ENCODE measurements at regions not wholly inside any gene's neighbourhood (a gene's known extent, or its start where the extent isn't known, plus 50 kb on each side); places are given as distances from the start of the nearest gene placed in this dataset.

GRCh38 chr1:222109836-222110235, 367.9 kb upstream of the DUSP10 start:
- Histone ChIP-seq H3K4me1 (ENCODE audit: insufficient read depth) (no peaks in the 10 kb centered on the region), H3K4me3 (no peak overlapping the region), H3K27me3 (no peaks in the 10 kb centered on the region), H3K9me3 (ENCODE audit: low read depth) (no peaks in the 10 kb centered on the region), H3K36me3 (replicated peaks; ENCODE audit: insufficient read depth, low read depth) (no peaks in the 10 kb centered on the region), H4K20me1 (ENCODE audit: insufficient read depth, poor library complexity, severe bottlenecking) (no peaks in the 10 kb centered on the region), H3K27ac (no peak overlapping the region), H3K9me2 (replicated peaks; ENCODE audit: insufficient read depth) (no peaks in the 10 kb centered on the region), H3K79me2 (no peaks in the 10 kb centered on the region), H2AFZ (no peak overlapping the region), H3K4me2 (no peak overlapping the region)
- 94% methylated on average over 4 of the region's 4 CpGs for WGBS (ENCODE audit: low lambda C conversion rate, missing lambda C conversion rate)
- no peak for DNase-seq (ENCODE audit: low spot score)
- no peak for TF ChIP-seq CTCF (IDR thresholded peaks at IDR 0.05; ENCODE audit: poor library complexity)
- TF ChIP-seq EZH2phosphoT487 (IDR thresholded peaks at IDR 0.05; ENCODE audit: low read depth, severe bottlenecking, unreplicated experiment), result no peak
- TF ChIP-seq EZH2 (IDR thresholded peaks at IDR 0.05; ENCODE audit: borderline replicate concordance), result no peak

- no peaks in the 10 kb centered on the region for H3K9me3 ChIP-seq (ENCODE audit: low read depth)
- no peaks in the 10 kb centered on the region for H3K79me2 ChIP-seq
- TF ChIP-seq CTCF (IDR thresholded peaks at IDR 0.05; ENCODE audit: poor library complexity) (no peak), EZH2phosphoT487 (IDR thresholded peaks at IDR 0.05; ENCODE audit: low read depth, severe bottlenecking, unreplicated experiment) (no peak), EZH2 (IDR thresholded peaks at IDR 0.05; ENCODE audit: borderline replicate concordance) (no peak)
- no peak for DNase-seq (ENCODE audit: low spot score)
- no peak overlapping the region for H3K4me3 ChIP-seq
- H3K4me1 ChIP-seq (ENCODE audit: insufficient read depth), result no peaks in the 10 kb centered on the region
- WGBS (ENCODE audit: low lambda C conversion rate, missing lambda C conversion rate), result 86% methylated on average over 4 of the region's 4 CpGs
- no peaks in the 10 kb centered on the region for H3K36me3 ChIP-seq (replicated peaks; ENCODE audit: insufficient read depth, low read depth)
- H3K4me2 ChIP-seq, result no peak overlapping the region
- no peaks in the 10 kb centered on the region for H3K27me3 ChIP-seq
- no peaks in the 10 kb centered on the region for H3K9me2 ChIP-seq (replicated peaks; ENCODE audit: insufficient read depth)
- no peak overlapping the region for H2AFZ ChIP-seq
- H3K27ac ChIP-seq, result no peak overlapping the region
- H4K20me1 ChIP-seq (ENCODE audit: insufficient read depth, poor library complexity, severe bottlenecking), result no peaks in the 10 kb centered on the region
Observed at GRCh38 chr1:222107975-222108374, 366.1 kb upstream of the DUSP10 start.

- no peaks in the 10 kb centered on the region for H3K9me2 ChIP-seq (replicated peaks; ENCODE audit: insufficient read depth)
- 76% methylated on average over 5 of the region's 5 CpGs for WGBS (ENCODE audit: low lambda C conversion rate, missing lambda C conversion rate)
- no peaks in the 10 kb centered on the region for H3K9me3 ChIP-seq (ENCODE audit: low read depth)
- H2AFZ ChIP-seq, result no peak overlapping the region
- H3K27me3 ChIP-seq, result no peaks in the 10 kb centered on the region
- DNase-seq (ENCODE audit: low spot score), result no peak
- no peaks in the 10 kb centered on the region for H3K36me3 ChIP-seq (replicated peaks; ENCODE audit: insufficient read depth, low read depth)
- TF ChIP-seq EZH2phosphoT487 (IDR thresholded peaks at IDR 0.05; ENCODE audit: low read depth, severe bottlenecking, unreplicated experiment), result no peak
- no peak for TF ChIP-seq CTCF (IDR thresholded peaks at IDR 0.05; ENCODE audit: poor library complexity)
- TF ChIP-seq EZH2 (IDR thresholded peaks at IDR 0.05; ENCODE audit: borderline replicate concordance), result no peak
- H4K20me1 ChIP-seq (ENCODE audit: insufficient read depth, poor library complexity, severe bottlenecking), result no peaks in the 10 kb centered on the region
- no peaks in the 10 kb centered on the region for H3K4me1 ChIP-seq (ENCODE audit: insufficient read depth)
- no peak overlapping the region for H3K27ac ChIP-seq
- no peak overlapping the region for H3K4me2 ChIP-seq
- no peaks in the 10 kb centered on the region for H3K79me2 ChIP-seq
- no peak overlapping the region for H3K4me3 ChIP-seq
Observed at GRCh38 chr1:222107267-222107666, 365.4 kb upstream of the DUSP10 start.

GRCh38 chr1:222106377-222106776, 364.5 kb upstream of the DUSP10 start:
- Histone ChIP-seq H3K9me3 (ENCODE audit: low read depth) (no peaks in the 10 kb centered on the region), H3K79me2 (no peaks in the 10 kb centered on the region), H3K4me1 (ENCODE audit: insufficient read depth) (no peaks in the 10 kb centered on the region), H3K4me3 (no peak overlapping the region), H4K20me1 (ENCODE audit: insufficient read depth, poor library complexity, severe bottlenecking) (no peaks in the 10 kb centered on the region), H3K27ac (no peak overlapping the region), H3K27me3 (no peaks in the 10 kb centered on the region), H3K36me3 (replicated peaks; ENCODE audit: insufficient read depth, low read depth) (no peaks in the 10 kb centered on the region), H3K4me2 (no peak overlapping the region), H3K9me2 (replicated peaks; ENCODE audit: insufficient read depth) (no peaks in the 10 kb centered on the region), H2AFZ (no peak overlapping the region)
- WGBS (ENCODE audit: low lambda C conversion rate, missing lambda C conversion rate), result 84% methylated on average over 5 of the region's 5 CpGs
- no peak for TF ChIP-seq EZH2 (IDR thresholded peaks at IDR 0.05; ENCODE audit: borderline replicate concordance)
- no peak for TF ChIP-seq CTCF (IDR thresholded peaks at IDR 0.05; ENCODE audit: poor library complexity)
- TF ChIP-seq EZH2phosphoT487 (IDR thresholded peaks at IDR 0.05; ENCODE audit: low read depth, severe bottlenecking, unreplicated experiment), result no peak
- DNase-seq (ENCODE audit: low spot score), result no peak

Data from hepatocyte (in vitro differentiated cells).